Liver (tissue), 8 donors: ENCODE measurements at regions not wholly inside any gene's neighbourhood (a gene's known extent, or its start where the extent isn't known, plus 50 kb on each side); places are given as distances from the start of the nearest gene placed in this dataset.

ENCODE experiments used
- DNase-seq: peaks from one replicate; pipeline ENCODE4 v3.0.0-alpha.2; 2017; ENCODE audit warnings: low spot score
- H3K27ac ChIP-seq, 2 donors: one replicate each; pipeline ENCODE4 v1.7.0; 2013; ENCODE audit warnings: inconsistent platforms in 2 of 2, low read length in 2 of 2, control low read depth in 1 of 2, low read depth in 1 of 2, mild to moderate bottlenecking in 1 of 2
- H3K27me3 ChIP-seq, 4 donors: one replicate each; pipeline versions ENCODE4 v1.6.1 to v1.7.0; 2013; ENCODE audit warnings: low read length in 3 of 4, inconsistent platforms in 1 of 4, mild to moderate bottlenecking in 1 of 4, moderate library complexity in 1 of 4; ENCODE audit not compliant: control insufficient read depth in 4 of 4, insufficient read depth in 4 of 4
- H3K36me3 ChIP-seq, 4 donors: one replicate each; pipeline versions ENCODE4 v1.6.1 to v1.7.0; 2013; ENCODE audit warnings: low read length in 3 of 4, mild to moderate bottlenecking in 3 of 4, low read depth in 1 of 4, moderate library complexity in 1 of 4; ENCODE audit not compliant: control insufficient read depth in 4 of 4, insufficient read depth in 3 of 4
- H3K4me1 ChIP-seq, 4 donors: one replicate each; pipeline versions ENCODE4 v1.6.1 to v1.7.0; 2013; ENCODE audit warnings: low read length in 3 of 4, mild to moderate bottlenecking in 3 of 4, moderate library complexity in 1 of 4; ENCODE audit not compliant: control insufficient read depth in 4 of 4, insufficient read depth in 4 of 4
- H3K4me3 ChIP-seq, 3 donors: one replicate each; pipeline versions ENCODE4 v1.6.1 to v1.7.0; 2013; ENCODE audit warnings: low read length in 3 of 3, control low read depth in 1 of 3, low read depth in 1 of 3, mild to moderate bottlenecking in 1 of 3
- H3K9ac ChIP-seq, 2 donors: one replicate each; pipeline ENCODE4 v1.7.0; 2013; ENCODE audit warnings: low read length in 2 of 2, mild to moderate bottlenecking in 2 of 2, moderate library complexity in 2 of 2, control low read depth in 1 of 2, low read depth in 1 of 2
- H3K9me3 ChIP-seq, 4 donors: one replicate each; pipeline versions ENCODE4 v1.6.1 to v1.7.0; 2013; ENCODE audit warnings: low read length in 3 of 4; ENCODE audit not compliant: control insufficient read depth in 4 of 4
- EGR1 ChIP-seq, 2 donors: IDR thresholded peaks; 2 replicates each; pipeline ENCODE4 v1.6.1; 2016 to 2018; ENCODE audit warnings: antibody characterized with exemption in 2 of 2, low read depth in 2 of 2
- FOXA1 ChIP-seq: IDR thresholded peaks from 2 replicates; pipeline ENCODE4 v1.6.1; 2016; ENCODE audit warnings: antibody characterized with exemption
- FOXA2 ChIP-seq: IDR thresholded peaks from 2 replicates; pipeline ENCODE4 v1.6.1; 2016; ENCODE audit warnings: antibody characterized with exemption
- GABPA ChIP-seq, 2 donors: IDR thresholded peaks in 1 of 2; conservative IDR thresholded peaks in 1 of 2; 2 replicates each; pipeline ENCODE4 v1.6.1; 2016; ENCODE audit warnings: antibody characterized with exemption in 2 of 2, mild to moderate bottlenecking in 1 of 2, moderate library complexity in 1 of 2
- HNF4A ChIP-seq, 2 donors: conservative IDR thresholded peaks; 2 replicates each; pipeline ENCODE4 v1.6.1; 2016; ENCODE audit warnings: antibody characterized with exemption in 2 of 2, mild to moderate bottlenecking in 2 of 2
- HNF4G ChIP-seq: IDR thresholded peaks from 2 replicates; pipeline ENCODE4 v1.6.1; 2016; ENCODE audit warnings: antibody characterized with exemption
- JUND ChIP-seq, 2 donors: IDR thresholded peaks; 2 replicates each; pipeline ENCODE4 v1.6.1; 2016; ENCODE audit warnings: antibody characterized with exemption in 2 of 2
- NR2F2 ChIP-seq: IDR thresholded peaks from 2 replicates; pipeline ENCODE4 v1.6.1; 2016; ENCODE audit warnings: antibody characterized with exemption
- RAD21 ChIP-seq, 2 donors: IDR thresholded peaks; 2 replicates each; pipeline ENCODE4 v1.6.1; 2016; ENCODE audit warnings: antibody characterized with exemption in 2 of 2, mild to moderate bottlenecking in 2 of 2
- RXRA ChIP-seq, 2 donors: IDR thresholded peaks; 2 replicates each; pipeline ENCODE4 v1.6.1; 2017 to 2018; ENCODE audit warnings: antibody characterized with exemption in 2 of 2, mild to moderate bottlenecking in 1 of 2
- SP1 ChIP-seq: IDR thresholded peaks from 2 replicates; pipeline ENCODE4 v1.6.1; 2018; ENCODE audit warnings: antibody characterized with exemption, mild to moderate bottlenecking
- TAF1 ChIP-seq: conservative IDR thresholded peaks from 2 replicates; pipeline ENCODE4 v1.6.1; 2016; ENCODE audit warnings: antibody characterized with exemption, mild to moderate bottlenecking
- YY1 ChIP-seq: IDR thresholded peaks from 2 replicates; pipeline ENCODE4 v1.6.1; 2016; ENCODE audit warnings: antibody characterized with exemption, mild to moderate bottlenecking
- WGBS: extraction: QIAGEN DNeasy Blood & Tissue Kit; methylation state at CpG from one replicate; pipeline ENCODE4 v1.1.7; 2013; 5-methylcytosine and 5-hydroxymethylcytosine counted together
- TF ChIP-seq, protein P1 (sequence below): IDR thresholded peaks from 2 replicates; pipeline ENCODE4 v1.6.1; 2016; ENCODE audit warnings: antibody characterized with exemption
- TF ChIP-seq, protein P2 (sequence below): IDR thresholded peaks from 2 replicates; pipeline ENCODE4 v1.6.1; 2016; ENCODE audit warnings: antibody characterized with exemption
- TF ChIP-seq, protein P3 (sequence below): IDR thresholded peaks from 2 replicates; pipeline ENCODE4 v1.6.1; 2016; ENCODE audit warnings: antibody characterized with exemption
- TF ChIP-seq, protein P4 (sequence below): IDR thresholded peaks from 2 replicates; pipeline ENCODE4 v1.6.1; 2016; ENCODE audit warnings: antibody characterized with exemption, mild to moderate bottlenecking
- TF ChIP-seq, protein P5 (sequence below): fragments of 150-350 bp; IDR thresholded peaks from 2 replicates; pipeline ENCODE4 v1.5.1; 2017; ENCODE audit warnings: improper control_type of control experiment, low read depth, low read length; ENCODE audit not compliant: missing input control
- donor health status: healthy.
- donor health status: healthy.
- donor health status: healthy.
- donor health status: healthy.
- donor health status: healthy.

DNA sequence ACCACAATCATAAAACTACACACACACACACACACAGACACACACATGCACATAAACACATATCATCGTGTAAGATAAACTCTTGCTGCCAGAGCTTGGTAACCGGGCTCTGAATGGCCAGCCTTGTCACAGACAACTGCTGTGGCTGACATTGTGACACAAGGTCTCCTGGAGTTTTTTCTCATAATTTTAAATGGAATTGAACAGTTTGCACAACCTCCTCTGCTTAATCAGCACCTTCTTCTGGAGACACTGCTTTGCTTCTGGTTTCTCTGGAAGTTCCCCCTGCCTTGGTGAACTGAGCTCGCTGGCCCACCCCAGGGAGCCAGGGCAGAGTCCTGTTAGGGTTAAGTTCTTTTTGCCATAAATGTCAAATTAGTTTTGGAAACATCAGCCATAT is 115.4 kb downstream of the UTP18 start:
- 81% methylated on average over 3 of the region's 3 CpGs for WGBS
- Histone ChIP-seq H3K9ac (no peak overlapping the region), H3K36me3 (no peaks in the 10 kb centered on the region), H3K9me3 (no peaks in the 10 kb centered on the region), H3K4me3 (no peak overlapping the region), H3K27ac (no peak overlapping the region), H3K27me3 (peaks cover 0 to 2% (median 0%) of the 10 kb centered on the region in 4 donors), H3K4me1 (peaks cover 0 to 3% (median 0%) of the 10 kb centered on the region in 4 donors)
- TF ChIP-seq, protein P1, sequence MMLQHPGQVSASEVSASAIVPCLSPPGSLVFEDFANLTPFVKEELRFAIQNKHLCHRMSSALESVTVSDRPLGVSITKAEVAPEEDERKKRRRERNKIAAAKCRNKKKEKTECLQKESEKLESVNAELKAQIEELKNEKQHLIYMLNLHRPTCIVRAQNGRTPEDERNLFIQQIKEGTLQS: no peak
- TF ChIP-seq GABPA (IDR thresholded peaks at IDR 0.05 in 1 of 2, conservative IDR thresholded peaks at IDR 0.05 in 1 of 2) (no peak), SP1 (no peak)
- no peak for DNase-seq

DNA sequence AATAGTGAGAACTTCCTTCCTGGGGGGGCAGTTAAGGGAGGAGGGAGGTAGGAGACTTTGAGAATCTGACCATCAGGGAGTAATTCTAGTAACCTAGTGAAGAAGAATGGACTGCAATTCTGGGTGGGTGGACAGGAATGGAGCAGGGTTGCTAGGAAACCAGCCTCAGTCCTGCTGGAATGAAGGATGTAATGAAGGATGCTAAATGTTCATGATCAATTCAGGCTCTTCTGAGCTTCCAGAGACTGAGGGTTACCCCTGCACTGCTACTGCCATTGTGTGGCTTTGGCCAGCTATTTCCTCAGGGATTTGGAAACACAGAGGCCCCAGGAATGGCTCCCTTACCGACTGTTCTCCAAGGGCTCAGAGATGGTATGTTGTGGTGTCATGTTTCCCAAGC is 116.4 kb downstream of the UTP18 start:
- Histone ChIP-seq H3K36me3 (no peaks in the 10 kb centered on the region), H3K4me1 (peaks cover 0 to 2% (median 0%) of the 10 kb centered on the region in 4 donors), H3K9ac (no peak overlapping the region), H3K4me3 (no peak overlapping the region), H3K27ac (no peak overlapping the region), H3K9me3 (no peaks in the 10 kb centered on the region), H3K27me3 (peaks cover 0 to 2% (median 0%) of the 10 kb centered on the region in 4 donors)
- TF ChIP-seq, protein P2, sequence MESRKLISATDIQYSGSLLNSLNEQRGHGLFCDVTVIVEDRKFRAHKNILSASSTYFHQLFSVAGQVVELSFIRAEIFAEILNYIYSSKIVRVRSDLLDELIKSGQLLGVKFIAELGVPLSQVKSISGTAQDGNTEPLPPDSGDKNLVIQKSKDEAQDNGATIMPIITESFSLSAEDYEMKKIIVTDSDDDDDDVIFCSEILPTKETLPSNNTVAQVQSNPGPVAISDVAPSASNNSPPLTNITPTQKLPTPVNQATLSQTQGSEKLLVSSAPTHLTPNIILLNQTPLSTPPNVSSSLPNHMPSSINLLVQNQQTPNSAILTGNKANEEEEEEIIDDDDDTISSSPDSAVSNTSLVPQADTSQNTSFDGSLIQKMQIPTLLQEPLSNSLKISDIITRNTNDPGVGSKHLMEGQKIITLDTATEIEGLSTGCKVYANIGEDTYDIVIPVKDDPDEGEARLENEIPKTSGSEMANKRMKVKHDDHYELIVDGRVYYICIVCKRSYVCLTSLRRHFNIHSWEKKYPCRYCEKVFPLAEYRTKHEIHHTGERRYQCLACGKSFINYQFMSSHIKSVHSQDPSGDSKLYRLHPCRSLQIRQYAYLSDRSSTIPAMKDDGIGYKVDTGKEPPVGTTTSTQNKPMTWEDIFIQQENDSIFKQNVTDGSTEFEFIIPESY: no peak
- TF ChIP-seq FOXA1 (no peak), EGR1 (IDR thresholded peaks at IDR 0.05; ENCODE audit: low read depth in 2 of 2) (no peak), RXRA (IDR thresholded peaks at IDR 0.05) (no peak), YY1 (no peak), HNF4G (no peak), RAD21 (IDR thresholded peaks at IDR 0.05) (no peak), TAF1 (no peak), FOXA2 (no peak), JUND (IDR thresholded peaks at IDR 0.05) (no peak), NR2F2 (no peak), HNF4A (conservative IDR thresholded peaks at IDR 0.05) (no peak), SP1 (no peak), GABPA (IDR thresholded peaks at IDR 0.05 in 1 of 2, conservative IDR thresholded peaks at IDR 0.05 in 1 of 2) (no peak)
- TF ChIP-seq, protein P1: no peak
- DNase-seq: no peak
- WGBS: 89% methylated on average over 1 of the region's 1 CpG

DNA sequence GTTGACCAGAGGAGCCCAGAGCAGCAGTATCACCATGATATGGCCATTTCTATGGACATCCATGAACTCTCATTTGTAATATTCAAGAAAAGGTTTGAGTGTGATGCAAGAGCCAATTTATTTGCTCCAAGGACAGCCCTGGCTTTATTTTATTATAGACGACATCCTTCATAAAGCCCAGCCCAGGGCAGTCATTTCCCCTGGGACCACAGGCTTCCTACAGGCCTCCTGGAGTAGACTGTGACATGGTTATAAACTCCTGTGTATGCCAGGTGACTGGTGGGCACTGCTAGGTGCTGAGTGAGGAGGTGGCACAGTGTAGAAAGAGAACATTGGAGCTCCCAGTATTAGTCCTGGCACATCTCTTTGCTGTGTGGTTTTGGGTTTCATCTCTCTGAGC is 120.9 kb downstream of the UTP18 start:
- Histone ChIP-seq H3K27ac (no peak overlapping the region), H3K4me3 (no peak overlapping the region), H3K9ac (no peak overlapping the region), H3K36me3 (no peaks in the 10 kb centered on the region), H3K9me3 (no peaks in the 10 kb centered on the region), H3K27me3 (no peaks in the 10 kb centered on the region), H3K4me1 (no peaks in the 10 kb centered on the region)
- WGBS: 84% methylated on average over 1 of the region's 1 CpG
- no peak for DNase-seq
- TF ChIP-seq HNF4G: no peak
- TF ChIP-seq, protein P3, sequence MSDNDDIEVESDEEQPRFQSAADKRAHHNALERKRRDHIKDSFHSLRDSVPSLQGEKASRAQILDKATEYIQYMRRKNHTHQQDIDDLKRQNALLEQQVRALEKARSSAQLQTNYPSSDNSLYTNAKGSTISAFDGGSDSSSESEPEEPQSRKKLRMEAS: no peak
- no peak for TF ChIP-seq RAD21 (IDR thresholded peaks at IDR 0.05)
- TF ChIP-seq GABPA (IDR thresholded peaks at IDR 0.05 in 1 of 2, conservative IDR thresholded peaks at IDR 0.05 in 1 of 2): no peak
- TF ChIP-seq, protein P4, sequence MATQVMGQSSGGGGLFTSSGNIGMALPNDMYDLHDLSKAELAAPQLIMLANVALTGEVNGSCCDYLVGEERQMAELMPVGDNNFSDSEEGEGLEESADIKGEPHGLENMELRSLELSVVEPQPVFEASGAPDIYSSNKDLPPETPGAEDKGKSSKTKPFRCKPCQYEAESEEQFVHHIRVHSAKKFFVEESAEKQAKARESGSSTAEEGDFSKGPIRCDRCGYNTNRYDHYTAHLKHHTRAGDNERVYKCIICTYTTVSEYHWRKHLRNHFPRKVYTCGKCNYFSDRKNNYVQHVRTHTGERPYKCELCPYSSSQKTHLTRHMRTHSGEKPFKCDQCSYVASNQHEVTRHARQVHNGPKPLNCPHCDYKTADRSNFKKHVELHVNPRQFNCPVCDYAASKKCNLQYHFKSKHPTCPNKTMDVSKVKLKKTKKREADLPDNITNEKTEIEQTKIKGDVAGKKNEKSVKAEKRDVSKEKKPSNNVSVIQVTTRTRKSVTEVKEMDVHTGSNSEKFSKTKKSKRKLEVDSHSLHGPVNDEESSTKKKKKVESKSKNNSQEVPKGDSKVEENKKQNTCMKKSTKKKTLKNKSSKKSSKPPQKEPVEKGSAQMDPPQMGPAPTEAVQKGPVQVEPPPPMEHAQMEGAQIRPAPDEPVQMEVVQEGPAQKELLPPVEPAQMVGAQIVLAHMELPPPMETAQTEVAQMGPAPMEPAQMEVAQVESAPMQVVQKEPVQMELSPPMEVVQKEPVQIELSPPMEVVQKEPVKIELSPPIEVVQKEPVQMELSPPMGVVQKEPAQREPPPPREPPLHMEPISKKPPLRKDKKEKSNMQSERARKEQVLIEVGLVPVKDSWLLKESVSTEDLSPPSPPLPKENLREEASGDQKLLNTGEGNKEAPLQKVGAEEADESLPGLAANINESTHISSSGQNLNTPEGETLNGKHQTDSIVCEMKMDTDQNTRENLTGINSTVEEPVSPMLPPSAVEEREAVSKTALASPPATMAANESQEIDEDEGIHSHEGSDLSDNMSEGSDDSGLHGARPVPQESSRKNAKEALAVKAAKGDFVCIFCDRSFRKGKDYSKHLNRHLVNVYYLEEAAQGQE: no peak
- TF ChIP-seq, protein P5, sequence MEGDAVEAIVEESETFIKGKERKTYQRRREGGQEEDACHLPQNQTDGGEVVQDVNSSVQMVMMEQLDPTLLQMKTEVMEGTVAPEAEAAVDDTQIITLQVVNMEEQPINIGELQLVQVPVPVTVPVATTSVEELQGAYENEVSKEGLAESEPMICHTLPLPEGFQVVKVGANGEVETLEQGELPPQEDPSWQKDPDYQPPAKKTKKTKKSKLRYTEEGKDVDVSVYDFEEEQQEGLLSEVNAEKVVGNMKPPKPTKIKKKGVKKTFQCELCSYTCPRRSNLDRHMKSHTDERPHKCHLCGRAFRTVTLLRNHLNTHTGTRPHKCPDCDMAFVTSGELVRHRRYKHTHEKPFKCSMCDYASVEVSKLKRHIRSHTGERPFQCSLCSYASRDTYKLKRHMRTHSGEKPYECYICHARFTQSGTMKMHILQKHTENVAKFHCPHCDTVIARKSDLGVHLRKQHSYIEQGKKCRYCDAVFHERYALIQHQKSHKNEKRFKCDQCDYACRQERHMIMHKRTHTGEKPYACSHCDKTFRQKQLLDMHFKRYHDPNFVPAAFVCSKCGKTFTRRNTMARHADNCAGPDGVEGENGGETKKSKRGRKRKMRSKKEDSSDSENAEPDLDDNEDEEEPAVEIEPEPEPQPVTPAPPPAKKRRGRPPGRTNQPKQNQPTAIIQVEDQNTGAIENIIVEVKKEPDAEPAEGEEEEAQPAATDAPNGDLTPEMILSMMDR: no peak
- TF ChIP-seq SP1: no peak
- TF ChIP-seq, protein P1: no peak
- TF ChIP-seq NR2F2: no peak
- no peak for TF ChIP-seq RXRA (IDR thresholded peaks at IDR 0.05)
- TF ChIP-seq HNF4A (conservative IDR thresholded peaks at IDR 0.05): no peak
- no peak for TF ChIP-seq JUND (IDR thresholded peaks at IDR 0.05)
